Caco-2 (cell line): ENCODE measurements at regions not wholly inside any gene's neighbourhood (a gene's known extent, or its start where the extent isn't known, plus 50 kb on each side); places are given as distances from the start of the nearest gene placed in this dataset.

Experiments used
- BruUV-seq: library from RNA; stranded (reverse); fragments of 400-500 nt; replicated peaks from 2 replicates; lab custom pipeline; 2021; lab: Mats Ljungman, UMichigan
- CTCF ChIA-PET: fragments of 300-600 bp; sonication (Branson Sonifier 250); formaldehyde crosslinking; loops from one replicate; lab custom pipeline; 2022; ENCODE audit warnings: antibody characterized with exemption; lab: Charles Lee
- POLR2A ChIA-PET: fragments of 300-600 bp; sonication (Branson Sonifier 250); formaldehyde crosslinking; loops from one replicate; lab custom pipeline; 2022; ENCODE audit warnings: antibody characterized with exemption; lab: Charles Lee
- DNase-seq, 2 experiments: peaks; one replicate each; pipeline versions ENCODE4 v3.0.0 to v3.0.0-alpha.2; 2020 to 2022
- H3K27me3 ChIP-seq: replicated peaks from 2 replicates; pipeline ENCODE4 v1.6.0; 2011; ENCODE audit warnings: low read length; ENCODE audit not compliant: control insufficient read depth, insufficient read depth
- H3K36me3 ChIP-seq: 2 replicates; pipeline ENCODE4 v1.5.1; 2011; ENCODE audit warnings: low read length; ENCODE audit not compliant: control insufficient read depth, insufficient read depth
- H3K4me1 ChIP-seq: fragments of 250-450 bp; sonication (Bioruptor Pico); 2 replicates; pipeline ENCODE4 v1.5.1; 2020; ENCODE audit warnings: mild to moderate bottlenecking
- H3K4me3 ChIP-seq: 2 replicates; pipeline ENCODE4 v1.5.1; 2011; ENCODE audit warnings: low read depth, mild to moderate bottlenecking, control low read depth, low read length
- H3K9me3 ChIP-seq: fragments of 250-450 bp; sonication (Bioruptor Pico); 2 replicates; pipeline ENCODE4 v1.5.1; 2020; ENCODE audit warnings: mild to moderate bottlenecking, moderate library complexity
- H3K27ac Mint-ChIP-seq: one replicate; pipeline ENCODE4 v1.8.0; 2022; ENCODE audit warnings: mixed read lengths; ENCODE audit not compliant: unreplicated experiment
- H3K27me3 Mint-ChIP-seq: one replicate; pipeline ENCODE4 v1.8.0; 2022; ENCODE audit warnings: mixed read lengths; ENCODE audit not compliant: insufficient read depth, unreplicated experiment
- H3K36me3 Mint-ChIP-seq: one replicate; pipeline ENCODE4 v1.8.0; 2022; ENCODE audit warnings: mild to moderate bottlenecking, mixed read lengths; ENCODE audit not compliant: insufficient read depth, unreplicated experiment
- H3K4me1 Mint-ChIP-seq: one replicate; pipeline ENCODE4 v1.8.0; 2022; ENCODE audit warnings: low read depth, mixed read lengths; ENCODE audit not compliant: unreplicated experiment
- H3K4me3 Mint-ChIP-seq: one replicate; pipeline ENCODE4 v1.8.0; 2022; ENCODE audit warnings: mild to moderate bottlenecking, moderate library complexity, mixed read lengths; ENCODE audit not compliant: unreplicated experiment
- H3K9me3 Mint-ChIP-seq: one replicate; pipeline ENCODE4 v1.8.0; 2022; ENCODE audit warnings: mixed read lengths; ENCODE audit not compliant: unreplicated experiment
- CTCF ChIP-seq, 2 experiments: fragments of 200-600 bp in 1 of 2; IDR thresholded peaks; 1 replicate in 1 of 2; 2 replicates in 1 of 2; pipeline versions ENCODE4 v1.5.1 to v1.8.0; 2011 to 2022; ENCODE audit warnings: antibody characterized with exemption in 1 of 2, control low read depth in 1 of 2, inconsistent platforms in 1 of 2, low read depth in 1 of 2, low read length in 1 of 2, mild to moderate bottlenecking in 1 of 2, moderate library complexity in 1 of 2; ENCODE audit not compliant: insufficient read depth in 1 of 2, severe bottlenecking in 1 of 2, unreplicated experiment in 1 of 2
- intact Hi-C: fragments of 100-400 bp; cut with micrococcal nuclease; formaldehyde crosslinking; loops from one replicate; pipeline ENCODE4 v1.10.0; 2022; ENCODE audit not compliant: unreplicated experiment

- CTCF ChIA-PET = no interaction called here
- no peak for DNase-seq
- POLR2A ChIA-PET = no interaction called here
- no peak overlapping the region for H3K4me3 Mint-ChIP-seq
- H3K36me3 ChIP-seq = no peaks in the 10 kb centered on the region
- H3K27ac Mint-ChIP-seq = no peak overlapping the region
- no TSS peak for BruUV-seq
- no peaks in the 10 kb centered on the region for H3K36me3 Mint-ChIP-seq
- peaks cover 2% of the 10 kb centered on the region; the same call in 1 of the 2 replicates for H3K27me3 ChIP-seq
- TF ChIP-seq CTCF (IDR thresholded peaks at IDR 0.05; ENCODE audit: insufficient read depth in 1 of 2, low read depth in 1 of 2, low read length in 1 of 2, severe bottlenecking in 1 of 2, unreplicated experiment in 1 of 2) = no peak
- H3K4me1 Mint-ChIP-seq = no peaks in the 10 kb centered on the region
- H3K4me1 ChIP-seq = no peaks in the 10 kb centered on the region
- intact Hi-C loops = no loop called here
- H3K9me3 ChIP-seq = no peaks in the 10 kb centered on the region
- H3K4me3 ChIP-seq = no peak overlapping the region
- H3K27me3 Mint-ChIP-seq = no peaks in the 10 kb centered on the region
- H3K9me3 Mint-ChIP-seq = no peaks in the 10 kb centered on the region
Measured at GRCh38 chr5:90169078-90169477, 240.5 kb downstream of the CETN3 start.

- ChIA-PET CTCF (no interaction called here), POLR2A (no interaction called here)
- Mint-ChIP-seq H3K36me3 (no peaks in the 10 kb centered on the region), H3K9me3 (no peaks in the 10 kb centered on the region), H3K27ac (no peak overlapping the region), H3K4me1 (no peaks in the 10 kb centered on the region), H3K27me3 (no peaks in the 10 kb centered on the region), H3K4me3 (no peak overlapping the region)
- DNase-seq = no peak
- Histone ChIP-seq H3K4me1 (0 out of 2 replicates have a peak, but pooled peaks cover 3% of the 10 kb centered on the region), H3K27me3 (peaks cover 2% of the 10 kb centered on the region; the same call in 1 of the 2 replicates), H3K4me3 (no peak overlapping the region), H3K36me3 (no peaks in the 10 kb centered on the region), H3K9me3 (no peaks in the 10 kb centered on the region)
- BruUV-seq = no TSS peak
- TF ChIP-seq CTCF (IDR thresholded peaks at IDR 0.05; ENCODE audit: insufficient read depth in 1 of 2, low read depth in 1 of 2, low read length in 1 of 2, severe bottlenecking in 1 of 2, unreplicated experiment in 1 of 2) = no peak
- intact Hi-C loops = no loop called here
Measured at GRCh38 chr5:90168399-90168798, 241.2 kb downstream of the CETN3 start.

- POLR2A ChIA-PET = no interaction called here
- Mint-ChIP-seq H3K27ac (no peak overlapping the region), H3K27me3 (no peaks in the 10 kb centered on the region), H3K9me3 (no peaks in the 10 kb centered on the region), H3K36me3 (no peaks in the 10 kb centered on the region), H3K4me1 (no peaks in the 10 kb centered on the region), H3K4me3 (no peak overlapping the region)
- no peak for TF ChIP-seq CTCF (IDR thresholded peaks at IDR 0.05; ENCODE audit: insufficient read depth in 1 of 2, low read depth in 1 of 2, low read length in 1 of 2, severe bottlenecking in 1 of 2, unreplicated experiment in 1 of 2)
- CTCF ChIA-PET = no interaction called here
- BruUV-seq = no TSS peak
- Histone ChIP-seq H3K9me3 (no peaks in the 10 kb centered on the region), H3K4me1 (0 out of 2 replicates have a peak, but pooled peaks cover 5% of the 10 kb centered on the region), H3K4me3 (no peak overlapping the region), H3K27me3 (peaks cover 2% of the 10 kb centered on the region; the same call in 1 of the 2 replicates), H3K36me3 (no peaks in the 10 kb centered on the region)
- intact Hi-C loops = no loop called here
- no peak for DNase-seq
Measured at GRCh38 chr5:90166816-90167215, 242.7 kb downstream of the CETN3 start.
